T-cell (primary cell): ENCODE measurements at regions not wholly inside any gene's neighbourhood (a gene's known extent, or its start where the extent isn't known, plus 50 kb on each side); places are given as distances from the start of the nearest gene placed in this dataset.
A peak's percentile ranks its signal among the peaks of the same experiment; 100 is the strongest.

Experiments used
- ATAC-seq, 4 experiments: fragments of 200-7000 bp in 3 of 4; fragments of 150-1000 bp in 1 of 4; cut with Tn5 transposase; replicated peaks in 1 of 4; 1 replicate in 3 of 4; 2 replicates in 1 of 4; pipeline ENCODE4 v1.10.0; 2021; ENCODE audit warnings: moderate library complexity in 3 of 4, mild to moderate bottlenecking in 2 of 4, moderate number of reproducible peaks in 1 of 4
- CTCF ChIA-PET, 2 donors: fragments of 300-600 bp; sonication (Branson Sonifier 250); formaldehyde crosslinking; loops; one replicate each; lab custom pipeline; 2022; ENCODE audit warnings: antibody characterized with exemption in 2 of 2; lab: Charles Lee
- POLR2A ChIA-PET, 2 donors: fragments of 300-600 bp; sonication (Branson Sonifier 250); formaldehyde crosslinking; loops; one replicate each; lab custom pipeline; 2022; ENCODE audit warnings: antibody characterized with exemption in 2 of 2; lab: Charles Lee
- DNase-seq, 35 experiments: peaks; one replicate each; pipeline versions ENCODE4 v3.0.0 to v3.0.0-alpha.2; 2013 to 2023
- H3K27ac ChIP-seq: one replicate; pipeline ENCODE4 v1.5.1; 2013; ENCODE audit warnings: low read length
- H3K27me3 ChIP-seq, 2 experiments: replicated peaks in 1 of 2; 1 replicate in 1 of 2; 2 replicates in 1 of 2; pipeline versions ENCODE4 v1.6.1 to v1.7.0; 2013; ENCODE audit warnings: low read length in 1 of 2, mixed read lengths in 1 of 2; ENCODE audit not compliant: control insufficient read depth in 2 of 2, insufficient read depth in 2 of 2; ENCODE audit errors: extremely low read depth in 1 of 2
- H3K36me3 ChIP-seq, 2 donors: 1 replicate in 1 of 2; 2 replicates in 1 of 2; pipeline versions ENCODE4 v1.6.1 to v1.7.0; 2013; ENCODE audit warnings: low read length in 1 of 2; ENCODE audit not compliant: control insufficient read depth in 2 of 2, insufficient read depth in 1 of 2; ENCODE audit errors: extremely low read depth in 1 of 2
- H3K4me1 ChIP-seq, 2 experiments: 1 replicate in 1 of 2; 2 replicates in 1 of 2; pipeline versions ENCODE4 v1.6.1 to v1.7.0; 2013; ENCODE audit warnings: low read length in 2 of 2, mixed read lengths in 1 of 2; ENCODE audit not compliant: insufficient read depth in 2 of 2, control insufficient read depth in 1 of 2; ENCODE audit errors: extremely low read depth in 1 of 2
- H3K4me3 ChIP-seq, 2 donors: 1 replicate in 1 of 2; 2 replicates in 1 of 2; pipeline versions ENCODE4 v1.5.1 to v1.7.0; 2013; ENCODE audit warnings: mild to moderate bottlenecking in 2 of 2, low read length in 1 of 2, moderate library complexity in 1 of 2; ENCODE audit not compliant: control insufficient read depth in 1 of 2; ENCODE audit errors: extremely low read depth in 1 of 2
- H3K9me3 ChIP-seq: 2 replicates; pipeline ENCODE4 v1.7.0; 2013
- H3K27ac Mint-ChIP-seq, 2 donors: one replicate each; pipeline ENCODE4 v1.8.0; 2020 to 2021; ENCODE audit warnings: mild to moderate bottlenecking in 2 of 2, mixed read lengths in 2 of 2
- H3K27me3 Mint-ChIP-seq, 2 donors: one replicate each; pipeline ENCODE4 v1.8.0; 2021 to 2022; ENCODE audit warnings: mixed read lengths in 2 of 2
- H3K36me3 Mint-ChIP-seq: one replicate; pipeline ENCODE4 v1.8.0; 2021; ENCODE audit warnings: mixed read lengths
- H3K4me1 Mint-ChIP-seq, 3 donors: one replicate each; pipeline ENCODE4 v1.8.0; 2020 to 2022; ENCODE audit warnings: mixed read lengths in 3 of 3, mild to moderate bottlenecking in 1 of 3
- H3K4me3 Mint-ChIP-seq, 3 donors: one replicate each; pipeline ENCODE4 v1.8.0; 2020 to 2022; ENCODE audit warnings: mild to moderate bottlenecking in 3 of 3, mixed read lengths in 3 of 3, moderate library complexity in 3 of 3
- H3K9me3 Mint-ChIP-seq, 3 donors: one replicate each; pipeline ENCODE4 v1.8.0; 2020 to 2022; ENCODE audit warnings: mixed read lengths in 3 of 3
- WGBS: methylation state at CpG from one replicate; pipeline ENCODE4 v1.1.5; 2013; ENCODE audit warnings: missing lambda C conversion rate; ENCODE audit not compliant: insufficient coverage; 5-methylcytosine and 5-hydroxymethylcytosine counted together

GRCh38 chr10:113301342-113301984 is 251.4 kb upstream of the HABP2 start:
- Mint-ChIP-seq H3K9me3 (no peaks in the 10 kb centered on the region), H3K27ac (no peak overlapping the region), H3K36me3 (no peaks in the 10 kb centered on the region), H3K4me1 (no peaks in the 10 kb centered on the region), H3K27me3 (peaks cover 20 to 25% of the 10 kb centered on the region in 2 donors), H3K4me3 (no peak overlapping the region)
- Histone ChIP-seq H3K36me3 (no peaks in the 10 kb centered on the region), H3K4me1 (peaks cover 0 to 2% of the 10 kb centered on the region in 2 experiments), H3K27me3 (peaks cover 0 to 14% of the 10 kb centered on the region in 2 experiments), H3K9me3 (no peaks in the 10 kb centered on the region), H3K4me3 (no peak overlapping the region), H3K27ac (no peak overlapping the region)
- 70% methylated on average over 2 of the region's 7 CpGs for WGBS
- DNase-seq (no peak), ATAC-seq (no peak)
- CTCF ChIA-PET: interaction anchor here in 1 of 2 donors (0.6 kb wide), 1 partner anchor 9 kb away, joined by 4 read pairs; no protein-coding TSS in a partner anchor
- POLR2A ChIA-PET: no interaction called here

- POLR2A ChIA-PET: no interaction called here
- H3K4me3 ChIP-seq: no peak overlapping the region
- CTCF ChIA-PET: interaction anchor here in 1 of 2 donors (0.6 kb wide), 1 partner anchor 882 kb away, joined by 3 read pairs; no protein-coding TSS in a partner anchor
These were observed 250.8 kb upstream of the HABP2 start for GRCh38 chr10:113302062-113302461.

GRCh38 chr10:113303544-113304146 is 249.2 kb upstream of the HABP2 start:
- Mint-ChIP-seq H3K27me3 (peaks cover 7 to 12% of the 10 kb centered on the region in 2 donors), H3K36me3 (no peaks in the 10 kb centered on the region), H3K9me3 (no peaks in the 10 kb centered on the region), H3K27ac (no peak overlapping the region), H3K4me3 (no peak overlapping the region), H3K4me1 (no peaks in the 10 kb centered on the region)
- Histone ChIP-seq H3K27ac (no peak overlapping the region), H3K4me1 (peaks cover 0 to 2% of the 10 kb centered on the region in 2 experiments), H3K27me3 (peaks cover 0 to 12% of the 10 kb centered on the region in 2 experiments), H3K4me3 (no peak overlapping the region), H3K9me3 (no peaks in the 10 kb centered on the region), H3K36me3 (no peaks in the 10 kb centered on the region)
- WGBS: no CpG with 5 or more reads among the region's 7 CpGs
- ATAC-seq (no peak), DNase-seq (no peak)
- ChIA-PET CTCF (no interaction called here), POLR2A (no interaction called here)

More at GRCh38 chr10:113302062-113302461, 250.8 kb upstream of the HABP2 start:
- H3K36me3 ChIP-seq: no peaks in the 10 kb centered on the region
- no peak overlapping the region for H3K27ac ChIP-seq
- no peaks in the 10 kb centered on the region for H3K36me3 Mint-ChIP-seq
- no peak for DNase-seq
- no peak overlapping the region for H3K4me3 Mint-ChIP-seq
- peaks cover 0 to 14% of the 10 kb centered on the region in 2 experiments for H3K27me3 ChIP-seq
- no peak for ATAC-seq
- H3K27me3 Mint-ChIP-seq: peaks cover 18 to 25% of the 10 kb centered on the region in 2 donors
- H3K9me3 ChIP-seq: no peaks in the 10 kb centered on the region
- H3K4me1 Mint-ChIP-seq: no peaks in the 10 kb centered on the region
- peaks cover 0 to 2% of the 10 kb centered on the region in 2 experiments for H3K4me1 ChIP-seq
- H3K27ac Mint-ChIP-seq: no peak overlapping the region
- no peaks in the 10 kb centered on the region for H3K9me3 Mint-ChIP-seq
- WGBS: 86% methylated on average over 1 of the region's 3 CpGs

GRCh38 chr10:113304726-113305125 is 248.1 kb upstream of the HABP2 start:
- H3K27ac ChIP-seq: no peak overlapping the region
- 77% methylated on average over 4 of the region's 5 CpGs for WGBS

GRCh38 chr10:113305871-113306270 is 247.0 kb upstream of the HABP2 start:
- H3K4me1 ChIP-seq: no peaks in the 10 kb centered on the region
- Mint-ChIP-seq H3K27me3 (no peaks in the 10 kb centered on the region), H3K27ac (no peak overlapping the region), H3K9me3 (no peaks in the 10 kb centered on the region), H3K4me3 (no peak overlapping the region), H3K4me1 (peaks cover 0 to 2% (median 0%) of the 10 kb centered on the region in 3 donors), H3K36me3 (no peaks in the 10 kb centered on the region)
- no peak overlapping the region for H3K27ac ChIP-seq
- no CpG with 5 or more reads among the region's 5 CpGs for WGBS
- DNase-seq: no peak
- H3K9me3 ChIP-seq: no peaks in the 10 kb centered on the region
- H3K36me3 ChIP-seq: no peaks in the 10 kb centered on the region
- H3K27me3 ChIP-seq: peaks cover 0 to 10% of the 10 kb centered on the region in 2 experiments
- no peak overlapping the region for H3K4me3 ChIP-seq
- peak in 1 of 4 experiments; percentile 8 for ATAC-seq
- ChIA-PET POLR2A (no interaction called here), CTCF (interaction anchor here in 1 of 2 donors (0.6 kb wide), 1 partner anchor 491 kb away, joined by 4 read pairs; no protein-coding TSS in a partner anchor)

More at GRCh38 chr10:113304726-113305125, 248.1 kb upstream of the HABP2 start:
- ATAC-seq: no peak
- H3K4me3 ChIP-seq: no peak overlapping the region
- H3K36me3 ChIP-seq: no peaks in the 10 kb centered on the region
- Mint-ChIP-seq H3K9me3 (no peaks in the 10 kb centered on the region), H3K27me3 (peaks cover under 1 to 4% of the 10 kb centered on the region in 2 donors), H3K27ac (no peak overlapping the region), H3K36me3 (no peaks in the 10 kb centered on the region), H3K4me1 (no peaks in the 10 kb centered on the region), H3K4me3 (no peak overlapping the region)
- CTCF ChIA-PET: no interaction called here
- no peaks in the 10 kb centered on the region for H3K9me3 ChIP-seq
- POLR2A ChIA-PET: no interaction called here
- H3K27me3 ChIP-seq: peaks cover 0 to 10% of the 10 kb centered on the region in 2 experiments
- DNase-seq: no peak
- H3K4me1 ChIP-seq: no peaks in the 10 kb centered on the region

GRCh38 chr10:113309791-113310190 is 243.1 kb upstream of the HABP2 start:
- H3K4me3 Mint-ChIP-seq: no peak overlapping the region
- 91% methylated on average over 3 of the region's 4 CpGs for WGBS
- POLR2A ChIA-PET: no interaction called here

More at GRCh38 chr10:113309791-113310190, 243.1 kb upstream of the HABP2 start:
- Histone ChIP-seq H3K4me3 (no peak overlapping the region), H3K9me3 (no peaks in the 10 kb centered on the region), H3K36me3 (no peaks in the 10 kb centered on the region), H3K27ac (no peak overlapping the region), H3K27me3 (peaks cover 0 to 10% of the 10 kb centered on the region in 2 experiments), H3K4me1 (no peaks in the 10 kb centered on the region)
- H3K27me3 Mint-ChIP-seq: peaks cover 0 to 4% of the 10 kb centered on the region in 2 donors
- H3K36me3 Mint-ChIP-seq: no peaks in the 10 kb centered on the region
- CTCF ChIA-PET: no interaction called here
- H3K9me3 Mint-ChIP-seq: peaks cover 0 to 5% (median 0%) of the 10 kb centered on the region in 3 donors
- ATAC-seq: no peak
- no peak overlapping the region for H3K27ac Mint-ChIP-seq
- no peak for DNase-seq
- H3K4me1 Mint-ChIP-seq: peaks cover 0 to 2% (median 0%) of the 10 kb centered on the region in 3 donors
